Neural crest cell (in vitro differentiated cells): ENCODE measurements at regions not wholly inside any gene's neighbourhood (a gene's known extent, or its start where the extent isn't known, plus 50 kb on each side); places are given as distances from the start of the nearest gene placed in this dataset.
"Not testable (repeated sequence)": the region's sequence is repeated elsewhere in the genome, so short reads cannot be mapped to it uniquely, and the experiment has no call there.

Source experiments
- DNase-seq: peaks from one replicate; pipeline ENCODE4 v3.0.0; 2021; ENCODE audit warnings: low read depth, mixed read lengths, low spot score
- H3K27ac Mint-ChIP-seq: one replicate; pipeline ENCODE4 v1.8.0; 2021; ENCODE audit warnings: mild to moderate bottlenecking, mixed read lengths; ENCODE audit not compliant: unreplicated experiment
- H3K27me3 Mint-ChIP-seq: 2 replicates; pipeline ENCODE4 v1.8.0; 2021; ENCODE audit warnings: low read depth, mild to moderate bottlenecking, mixed read lengths
- H3K36me3 Mint-ChIP-seq: 2 replicates; pipeline ENCODE4 v1.8.0; 2021; ENCODE audit warnings: low read depth, mild to moderate bottlenecking, mixed read lengths
- H3K4me1 Mint-ChIP-seq: 2 replicates; pipeline ENCODE4 v1.8.0; 2021; ENCODE audit warnings: mixed read lengths
- H3K4me3 Mint-ChIP-seq: one replicate; pipeline ENCODE4 v1.8.0; 2021; ENCODE audit warnings: mild to moderate bottlenecking, mixed read lengths
- H3K9me3 Mint-ChIP-seq: 2 replicates; pipeline ENCODE4 v1.8.0; 2021; ENCODE audit warnings: mixed read lengths
- CTCF ChIP-seq: fragments of 200-600 bp; sonication (generic); conservative IDR thresholded peaks from 2 replicates; pipeline ENCODE4 v1.5.0; 2021; ENCODE audit warnings: antibody characterized with exemption, mild to moderate bottlenecking

GRCh38 chr13:74250738-74251190 lies 116.6 kb upstream of the KLF12 start:
- H3K4me3 Mint-ChIP-seq, result no peak overlapping the region
- H3K9me3 Mint-ChIP-seq, result peaks cover 3% of the 10 kb centered on the region
- TF ChIP-seq CTCF, result no peak
- no peak for DNase-seq
- no peak overlapping the region for H3K27ac Mint-ChIP-seq
- no peaks in the 10 kb centered on the region for H3K36me3 Mint-ChIP-seq
- H3K4me1 Mint-ChIP-seq, result no peaks in the 10 kb centered on the region
- H3K27me3 Mint-ChIP-seq, result no peaks in the 10 kb centered on the region

GRCh38 chr13:74248477-74248876 lies 114.3 kb upstream of the KLF12 start:
- no peak overlapping the region for H3K4me3 Mint-ChIP-seq
- H3K36me3 Mint-ChIP-seq, result no peaks in the 10 kb centered on the region
- peaks cover 7% of the 10 kb centered on the region for H3K9me3 Mint-ChIP-seq
- H3K4me1 Mint-ChIP-seq, result no peaks in the 10 kb centered on the region
- H3K27ac Mint-ChIP-seq, result no peak overlapping the region
- TF ChIP-seq CTCF, result no peak
- H3K27me3 Mint-ChIP-seq, result no peaks in the 10 kb centered on the region
- no peak for DNase-seq

- Mint-ChIP-seq H3K27ac (no peak overlapping the region), H3K9me3 (peaks cover 13% of the 10 kb centered on the region), H3K27me3 (no peaks in the 10 kb centered on the region), H3K36me3 (peaks cover 7% of the 10 kb centered on the region), H3K4me1 (no peaks in the 10 kb centered on the region), H3K4me3 (no peak overlapping the region)
- TF ChIP-seq CTCF, result no peak
- DNase-seq, result no peak
Measured at GRCh38 chr13:74246487-74246886, 112.3 kb upstream of the KLF12 start.

GRCh38 chr13:74243637-74244526 lies 109.7 kb upstream of the KLF12 start:
- H3K4me1 Mint-ChIP-seq, result no peaks in the 10 kb centered on the region
- H3K36me3 Mint-ChIP-seq, result peaks cover 7% of the 10 kb centered on the region
- no peaks in the 10 kb centered on the region for H3K27me3 Mint-ChIP-seq
- no peak overlapping the region for H3K4me3 Mint-ChIP-seq
- no peak for TF ChIP-seq CTCF
- H3K27ac Mint-ChIP-seq, result no peak overlapping the region
- no peak for DNase-seq
- H3K9me3 Mint-ChIP-seq, result peaks cover 13% of the 10 kb centered on the region

- not testable (repeated sequence) for H3K9me3 Mint-ChIP-seq, H3K4me1 Mint-ChIP-seq, H3K4me3 Mint-ChIP-seq, DNase-seq, H3K27ac Mint-ChIP-seq, H3K27me3 Mint-ChIP-seq, H3K36me3 Mint-ChIP-seq
Measured at GRCh38 chr13:74241343-74241742, 107.1 kb upstream of the KLF12 start.

GRCh38 chr13:74230984-74231501 lies 96.8 kb upstream of the KLF12 start:
- Mint-ChIP-seq H3K27ac (no peak overlapping the region), H3K36me3 (no peaks in the 10 kb centered on the region), H3K9me3 (no peaks in the 10 kb centered on the region), H3K27me3 (no peaks in the 10 kb centered on the region), H3K4me1 (no peaks in the 10 kb centered on the region), H3K4me3 (no peak overlapping the region)
- no peak for DNase-seq
- no peak for TF ChIP-seq CTCF
